ENCODE measurements at regions not wholly inside any gene's neighbourhood (a gene's known extent, or its start where the extent isn't known, plus 50 kb on each side); places are given as distances from the start of the nearest gene placed in this dataset.

- TF ChIP-seq EZH2 (IDR thresholded peaks at IDR 0.05; ENCODE audit: insufficient read depth, poor library complexity, severe bottlenecking) (no peak), EZH2phosphoT487 (IDR thresholded peaks at IDR 0.05; ENCODE audit: insufficient read depth, low read depth) (no peak)
Measured at GRCh38 chr1:96187020-96187419, 534.6 kb upstream of the PTBP2 start.
